Activated T-helper 1 cell treated with Interleukin-2 at 50 U/mL for 16 hours (primary cell): ENCODE measurements at regions not wholly inside any gene's neighbourhood (a gene's known extent, or its start where the extent isn't known, plus 50 kb on each side); places are given as distances from the start of the nearest gene placed in this dataset.
"Not testable (repeated sequence)": the region's sequence is repeated elsewhere in the genome, so short reads cannot be mapped to it uniquely, and the experiment has no call there.

Experiments
- DNase-seq: peaks from one replicate; pipeline ENCODE4 v3.0.0-alpha.2; 2020; ENCODE audit warnings: low read depth

- no peak for DNase-seq
These were observed 180.7 kb downstream of the ZC3H11B start for GRCh38 chr1:219432191-219432606.

- DNase-seq: no peak
These were observed 182.5 kb downstream of the ZC3H11B start for GRCh38 chr1:219430419-219430818.

- no peak for DNase-seq
These were observed 184.3 kb downstream of the ZC3H11B start for GRCh38 chr1:219428651-219429050.

- DNase-seq: no peak
These were observed 184.9 kb downstream of the ZC3H11B start for GRCh38 chr1:219427989-219428388.

GRCh38 chr1:219427403-219427802 lies 185.5 kb downstream of the ZC3H11B start:
- DNase-seq: no peak

- no peak for DNase-seq
These were observed 189.9 kb downstream of the ZC3H11B start for GRCh38 chr1:219422811-219423598.

- no peak for DNase-seq
These were observed 192.0 kb downstream of the ZC3H11B start for GRCh38 chr1:219420913-219421312.

GRCh38 chr1:219419860-219420259 lies 193.0 kb downstream of the ZC3H11B start:
- DNase-seq: no peak

- no peak for DNase-seq
These were observed 193.8 kb downstream of the ZC3H11B start for GRCh38 chr1:219419065-219419464.

- DNase-seq: no peak
These were observed 195.3 kb downstream of the ZC3H11B start for GRCh38 chr1:219417610-219418009.

GRCh38 chr1:219416598-219417238 lies 196.2 kb downstream of the ZC3H11B start:
- DNase-seq: peak; percentile 7

- no peak for DNase-seq
These were observed 197.0 kb downstream of the ZC3H11B start for GRCh38 chr1:219415915-219416314.

GRCh38 chr1:219415433-219415832 lies 197.5 kb downstream of the ZC3H11B start:
- no peak for DNase-seq

- no peak for DNase-seq
These were observed 198.7 kb downstream of the ZC3H11B start for GRCh38 chr1:219414250-219414649.

GRCh38 chr1:219413536-219413935 lies 199.4 kb downstream of the ZC3H11B start:
- DNase-seq: no peak

- no peak for DNase-seq
These were observed 200.1 kb downstream of the ZC3H11B start for GRCh38 chr1:219412772-219413171.

GRCh38 chr1:219410721-219411120 lies 202.2 kb downstream of the ZC3H11B start:
- DNase-seq: not testable (repeated sequence)

- no peak for DNase-seq
These were observed 207.2 kb downstream of the ZC3H11B start for GRCh38 chr1:219405531-219406331.

GRCh38 chr1:219404629-219405028 lies 208.3 kb downstream of the ZC3H11B start:
- DNase-seq: no peak

GRCh38 chr1:219402925-219403324 lies 210.0 kb downstream of the ZC3H11B start:
- no peak for DNase-seq

- DNase-seq: no peak
These were observed 210.9 kb downstream of the ZC3H11B start for GRCh38 chr1:219401724-219402625.

GRCh38 chr1:219399446-219399845 lies 213.5 kb downstream of the ZC3H11B start:
- DNase-seq: no peak
